ENCODE measurements at regions not wholly inside any gene's neighbourhood (a gene's known extent, or its start where the extent isn't known, plus 50 kb on each side); places are given as distances from the start of the nearest gene placed in this dataset.
"Not testable (repeated sequence)": the region's sequence is repeated elsewhere in the genome, so short reads cannot be mapped to it uniquely, and the experiment has no call there.

- no peaks in the 10 kb centered on the region for H3K36me3 ChIP-seq (ENCODE audit: control insufficient read depth, insufficient read depth, low read length)
- TF ChIP-seq CTCF (IDR thresholded peaks at IDR 0.05) = no peak
- no peaks in the 10 kb centered on the region for H3K4me1 ChIP-seq
- H3K9ac ChIP-seq = no peak overlapping the region
- H3K4me2 ChIP-seq (ENCODE audit: low read length) = no peak overlapping the region
- H2AFZ ChIP-seq = no peak overlapping the region
- no peak overlapping the region for H3K4me3 ChIP-seq (ENCODE audit: low read depth, low read length)
- H3K79me2 ChIP-seq = no peaks in the 10 kb centered on the region
- H3K27me3 ChIP-seq (ENCODE audit: control insufficient read depth, insufficient read depth, low read length) = no peaks in the 10 kb centered on the region
- no peaks in the 10 kb centered on the region for H3K9me3 ChIP-seq (ENCODE audit: control insufficient read depth, low read length)
- H3K27ac ChIP-seq = no peak overlapping the region
Observed at GRCh38 chr7:9598411-9598810, 1165.0 kb downstream of the NXPH1 start.

- H3K27me3 ChIP-seq (ENCODE audit: control insufficient read depth, insufficient read depth, low read length) = no peaks in the 10 kb centered on the region
- H3K36me3 ChIP-seq (ENCODE audit: control insufficient read depth, insufficient read depth, low read length) = no peaks in the 10 kb centered on the region
- no peaks in the 10 kb centered on the region for H3K9me3 ChIP-seq (ENCODE audit: control insufficient read depth, low read length)
- no peaks in the 10 kb centered on the region for H3K4me1 ChIP-seq
- H3K79me2 ChIP-seq = no peaks in the 10 kb centered on the region
- H2AFZ ChIP-seq = no peak overlapping the region
- no peak for TF ChIP-seq CTCF (IDR thresholded peaks at IDR 0.05)
- no peak overlapping the region for H3K9ac ChIP-seq
- H3K4me3 ChIP-seq (ENCODE audit: low read depth, low read length) = no peak overlapping the region
- H3K4me2 ChIP-seq (ENCODE audit: low read length) = no peak overlapping the region
- H3K27ac ChIP-seq = no peak overlapping the region
Observed at GRCh38 chr7:9600974-9601373, 1167.6 kb downstream of the NXPH1 start.

- no peak overlapping the region for H3K27ac ChIP-seq
- no peak overlapping the region for H2AFZ ChIP-seq
- H3K79me2 ChIP-seq = no peaks in the 10 kb centered on the region
- H3K9ac ChIP-seq = no peak overlapping the region
- no peaks in the 10 kb centered on the region for H3K9me3 ChIP-seq (ENCODE audit: control insufficient read depth, low read length)
- H3K27me3 ChIP-seq (ENCODE audit: control insufficient read depth, insufficient read depth, low read length) = no peaks in the 10 kb centered on the region
- no peaks in the 10 kb centered on the region for H3K4me1 ChIP-seq
- H3K4me3 ChIP-seq (ENCODE audit: low read depth, low read length) = no peak overlapping the region
- H3K36me3 ChIP-seq (ENCODE audit: control insufficient read depth, insufficient read depth, low read length) = no peaks in the 10 kb centered on the region
- no peak for TF ChIP-seq CTCF (IDR thresholded peaks at IDR 0.05)
- H3K4me2 ChIP-seq (ENCODE audit: low read length) = no peak overlapping the region
Observed at GRCh38 chr7:9603291-9603690, 1169.9 kb downstream of the NXPH1 start.

- TF ChIP-seq CTCF (IDR thresholded peaks at IDR 0.05) = no peak
- H3K9me3 ChIP-seq (ENCODE audit: control insufficient read depth, low read length) = no peaks in the 10 kb centered on the region
- H3K4me1 ChIP-seq = no peaks in the 10 kb centered on the region
- H3K79me2 ChIP-seq = no peaks in the 10 kb centered on the region
- no peak overlapping the region for H3K4me2 ChIP-seq (ENCODE audit: low read length)
- H3K4me3 ChIP-seq (ENCODE audit: low read depth, low read length) = no peak overlapping the region
- H3K9ac ChIP-seq = no peak overlapping the region
- no peaks in the 10 kb centered on the region for H3K36me3 ChIP-seq (ENCODE audit: control insufficient read depth, insufficient read depth, low read length)
- no peak overlapping the region for H2AFZ ChIP-seq
- no peaks in the 10 kb centered on the region for H3K27me3 ChIP-seq (ENCODE audit: control insufficient read depth, insufficient read depth, low read length)
- no peak overlapping the region for H3K27ac ChIP-seq
Observed at GRCh38 chr7:9608560-9608959, 1175.2 kb downstream of the NXPH1 start.

- H3K79me2 ChIP-seq; H3K4me1 ChIP-seq; H3K36me3 ChIP-seq (ENCODE audit: control insufficient read depth, insufficient read depth, low read length); H3K4me3 ChIP-seq (ENCODE audit: low read depth, low read length); H3K9me3 ChIP-seq (ENCODE audit: control insufficient read depth, low read length); H3K27me3 ChIP-seq (ENCODE audit: control insufficient read depth, insufficient read depth, low read length); H3K9ac ChIP-seq; H3K4me2 ChIP-seq (ENCODE audit: low read length); H2AFZ ChIP-seq; H3K27ac ChIP-seq: not testable (repeated sequence)
Observed at GRCh38 chr7:9620899-9621298, 1187.5 kb downstream of the NXPH1 start.

- H3K4me2 ChIP-seq (ENCODE audit: low read length); H3K27ac ChIP-seq: not testable (repeated sequence)
Observed at GRCh38 chr7:9621306-9621902, 1188.0 kb downstream of the NXPH1 start.

More at GRCh38 chr7:9621306-9621902, 1188.0 kb downstream of the NXPH1 start:
- H2AFZ ChIP-seq; H3K9me3 ChIP-seq (ENCODE audit: control insufficient read depth, low read length); H3K27me3 ChIP-seq (ENCODE audit: control insufficient read depth, insufficient read depth, low read length); H3K4me1 ChIP-seq; H3K79me2 ChIP-seq; H3K4me3 ChIP-seq (ENCODE audit: low read depth, low read length); H3K9ac ChIP-seq; H3K36me3 ChIP-seq (ENCODE audit: control insufficient read depth, insufficient read depth, low read length): not testable (repeated sequence)

Measured in parathyroid adenoma (tissue), 2 donors.